Epithelial cell of esophagus (primary cell): ENCODE measurements at regions not wholly inside any gene's neighbourhood (a gene's known extent, or its start where the extent isn't known, plus 50 kb on each side); places are given as distances from the start of the nearest gene placed in this dataset.

Experiments used
- DNase-seq: peaks from one replicate; pipeline ENCODE4 v3.0.0; 2010; ENCODE audit warnings: low read depth
- H3K4me3 ChIP-seq: 2 replicates; pipeline ENCODE4 v1.5.1; 2011; ENCODE audit warnings: mild to moderate bottlenecking, low read length, control low read depth
- TF ChIP-seq, protein P1 (sequence below): IDR thresholded peaks from 2 replicates; pipeline ENCODE4 v1.5.1; 2011; ENCODE audit warnings: low read depth, mild to moderate bottlenecking, low read length, control low read depth, inconsistent platforms; ENCODE audit not compliant: insufficient read depth; ENCODE audit errors: missing control alignments

GRCh38 chr6:112997421-112998085 is 650.4 kb downstream of the RFPL4B start:
- no peak for DNase-seq
- H3K4me3 ChIP-seq = no peak overlapping the region
- TF ChIP-seq, protein P1, sequence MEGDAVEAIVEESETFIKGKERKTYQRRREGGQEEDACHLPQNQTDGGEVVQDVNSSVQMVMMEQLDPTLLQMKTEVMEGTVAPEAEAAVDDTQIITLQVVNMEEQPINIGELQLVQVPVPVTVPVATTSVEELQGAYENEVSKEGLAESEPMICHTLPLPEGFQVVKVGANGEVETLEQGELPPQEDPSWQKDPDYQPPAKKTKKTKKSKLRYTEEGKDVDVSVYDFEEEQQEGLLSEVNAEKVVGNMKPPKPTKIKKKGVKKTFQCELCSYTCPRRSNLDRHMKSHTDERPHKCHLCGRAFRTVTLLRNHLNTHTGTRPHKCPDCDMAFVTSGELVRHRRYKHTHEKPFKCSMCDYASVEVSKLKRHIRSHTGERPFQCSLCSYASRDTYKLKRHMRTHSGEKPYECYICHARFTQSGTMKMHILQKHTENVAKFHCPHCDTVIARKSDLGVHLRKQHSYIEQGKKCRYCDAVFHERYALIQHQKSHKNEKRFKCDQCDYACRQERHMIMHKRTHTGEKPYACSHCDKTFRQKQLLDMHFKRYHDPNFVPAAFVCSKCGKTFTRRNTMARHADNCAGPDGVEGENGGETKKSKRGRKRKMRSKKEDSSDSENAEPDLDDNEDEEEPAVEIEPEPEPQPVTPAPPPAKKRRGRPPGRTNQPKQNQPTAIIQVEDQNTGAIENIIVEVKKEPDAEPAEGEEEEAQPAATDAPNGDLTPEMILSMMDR = no peak

DNA sequence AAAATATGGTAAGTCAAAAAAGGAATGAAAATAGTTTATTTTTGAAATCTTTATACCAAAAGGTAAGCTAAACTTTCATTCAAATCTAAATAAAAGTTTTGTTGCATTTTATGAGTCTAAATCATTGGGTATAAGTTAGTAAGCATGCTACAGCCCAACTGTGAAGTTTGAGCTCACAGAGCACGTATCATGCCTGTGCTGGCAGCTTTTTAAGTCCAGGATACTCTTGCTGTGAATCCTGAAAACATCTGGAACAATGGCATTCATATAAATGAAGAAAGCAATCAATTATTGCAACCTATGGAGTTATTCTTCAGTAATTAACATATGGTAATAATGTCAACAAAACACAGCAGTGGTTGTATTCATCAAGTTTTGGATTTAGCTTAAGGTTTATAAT is 656.9 kb downstream of the RFPL4B start:
- TF ChIP-seq, protein P1 = no peak
- DNase-seq = no peak
- no peak overlapping the region for H3K4me3 ChIP-seq

DNA sequence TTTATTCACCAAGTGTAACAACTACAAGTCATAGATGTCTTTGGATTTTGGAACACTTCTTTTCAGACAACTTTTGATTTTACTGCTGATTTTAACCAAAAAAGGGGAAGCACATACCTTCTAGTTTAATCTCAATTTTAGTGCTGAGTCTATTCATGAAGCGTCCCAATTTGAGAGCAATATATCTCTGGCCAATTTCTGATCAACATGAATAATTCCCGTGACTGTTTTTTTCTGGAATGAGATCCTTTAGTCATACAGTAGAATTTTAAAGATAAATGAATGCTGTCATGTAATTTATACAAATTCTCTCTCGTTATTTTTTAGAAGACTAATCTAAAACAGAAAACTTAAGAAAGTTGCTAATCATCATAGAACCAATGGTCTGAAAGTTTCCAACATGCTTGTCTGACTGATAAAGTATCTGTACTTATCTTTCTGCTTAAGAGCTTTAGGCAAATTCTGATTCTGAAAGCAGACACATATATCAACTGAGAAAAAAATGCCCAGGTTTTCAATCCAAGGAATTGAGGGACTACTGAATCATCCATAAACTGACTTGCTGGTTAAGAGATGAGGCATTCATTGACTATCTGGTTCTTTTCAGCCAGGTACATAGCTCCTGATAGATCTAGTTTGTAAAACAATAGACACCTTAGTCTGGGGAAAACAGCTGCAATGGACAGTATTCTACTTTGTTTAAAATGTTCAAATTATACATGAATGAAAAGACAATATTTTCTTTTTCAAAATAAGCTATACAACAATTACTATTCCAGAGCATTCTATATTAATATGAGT is 657.5 kb downstream of the RFPL4B start:
- TF ChIP-seq, protein P1 = no peak
- DNase-seq = no peak

GRCh38 chr6:113006494-113006893 is 659.4 kb downstream of the RFPL4B start:
- TF ChIP-seq, protein P1 = no peak
- no peak for DNase-seq
- no peak overlapping the region for H3K4me3 ChIP-seq

More for the DNA sequence above, 657.5 kb downstream of the RFPL4B start:
- no peak overlapping the region for H3K4me3 ChIP-seq

- no peak overlapping the region for H3K4me3 ChIP-seq
- no peak for DNase-seq
- TF ChIP-seq, protein P1 = no peak
These were observed 662.6 kb downstream of the RFPL4B start for GRCh38 chr6:113009682-113010081.

GRCh38 chr6:113010196-113010989 is 663.3 kb downstream of the RFPL4B start:
- TF ChIP-seq, protein P1 = no peak
- no peak overlapping the region for H3K4me3 ChIP-seq
- DNase-seq = no peak
